ENCODE measurements at regions not wholly inside any gene's neighbourhood (a gene's known extent, or its start where the extent isn't known, plus 50 kb on each side); places are given as distances from the start of the nearest gene placed in this dataset.

GRCh38 chr6:140609956-140610355 lies 1235.5 kb upstream of the CITED2 start:
- Mint-ChIP-seq H3K4me3 (ENCODE audit: unreplicated experiment) (no peak overlapping the region), H3K36me3 (ENCODE audit: low read depth, unreplicated experiment) (no peaks in the 10 kb centered on the region), H3K27me3 (ENCODE audit: low read depth, unreplicated experiment) (no peaks in the 10 kb centered on the region), H3K27ac (ENCODE audit: unreplicated experiment) (peak overlapping the region; percentile 8), H3K4me1 (ENCODE audit: low read depth, unreplicated experiment) (peaks cover 2% of the 10 kb centered on the region), H3K9me3 (ENCODE audit: unreplicated experiment) (no peaks in the 10 kb centered on the region)
- Histone ChIP-seq H3K27me3 (ENCODE audit: insufficient read depth, low read length) (no peaks in the 10 kb centered on the region), H3K36me3 (ENCODE audit: insufficient read depth, low read length) (no peaks in the 10 kb centered on the region), H3K4me3 (ENCODE audit: insufficient read depth, low read depth, low read length) (no peak overlapping the region), H4K20me1 (ENCODE audit: insufficient read depth, low read length) (no peaks in the 10 kb centered on the region), H3K79me2 (ENCODE audit: insufficient read depth, low read length) (no peaks in the 10 kb centered on the region), H3K9ac (ENCODE audit: low read length) (no peak overlapping the region), H2AFZ (ENCODE audit: low read depth, low read length) (peak overlapping the region; percentile 30), H3K27ac (ENCODE audit: low read depth, low read length) (no peak overlapping the region), H3K4me1 (ENCODE audit: insufficient read depth, low read length) (no peaks in the 10 kb centered on the region), H3K9me3 (ENCODE audit: insufficient read depth, low read depth, low read length) (no peaks in the 10 kb centered on the region), H3K4me2 (ENCODE audit: low read length) (no peak overlapping the region)
- DNase-seq (ENCODE audit: low read depth) (no peak), FAIRE-seq (peak; percentile 37)
- TF ChIP-seq EZH2 (IDR thresholded peaks at IDR 0.05; ENCODE audit: insufficient read depth, low read length) (no peak), CTCF (IDR thresholded peaks at IDR 0.05; ENCODE audit: insufficient read depth, low read depth, low read length) (no peak)

GRCh38 chr6:140609321-140609720 lies 1234.9 kb upstream of the CITED2 start:
- no peak for DNase-seq (ENCODE audit: low read depth)

More at GRCh38 chr6:140609321-140609720, 1234.9 kb upstream of the CITED2 start:
- Mint-ChIP-seq H3K27me3 (ENCODE audit: low read depth, unreplicated experiment) (no peaks in the 10 kb centered on the region), H3K4me1 (ENCODE audit: low read depth, unreplicated experiment) (peaks cover 2% of the 10 kb centered on the region), H3K4me3 (ENCODE audit: unreplicated experiment) (no peak overlapping the region), H3K36me3 (ENCODE audit: low read depth, unreplicated experiment) (no peaks in the 10 kb centered on the region), H3K9me3 (ENCODE audit: unreplicated experiment) (no peaks in the 10 kb centered on the region), H3K27ac (ENCODE audit: unreplicated experiment) (no peak overlapping the region)
- no peaks in the 10 kb centered on the region for H3K79me2 ChIP-seq (ENCODE audit: insufficient read depth, low read length)
- no peaks in the 10 kb centered on the region for H3K9me3 ChIP-seq (ENCODE audit: insufficient read depth, low read depth, low read length)
- H3K9ac ChIP-seq (ENCODE audit: low read length): no peak overlapping the region
- no peaks in the 10 kb centered on the region for H3K36me3 ChIP-seq (ENCODE audit: insufficient read depth, low read length)
- no peak overlapping the region for H3K27ac ChIP-seq (ENCODE audit: low read depth, low read length)
- no peak for FAIRE-seq
- TF ChIP-seq EZH2 (IDR thresholded peaks at IDR 0.05; ENCODE audit: insufficient read depth, low read length): no peak
- TF ChIP-seq CTCF (IDR thresholded peaks at IDR 0.05; ENCODE audit: insufficient read depth, low read depth, low read length): no peak
- H3K4me3 ChIP-seq (ENCODE audit: insufficient read depth, low read depth, low read length): no peak overlapping the region
- H4K20me1 ChIP-seq (ENCODE audit: insufficient read depth, low read length): no peaks in the 10 kb centered on the region
- H2AFZ ChIP-seq (ENCODE audit: low read depth, low read length): no peak overlapping the region
- H3K27me3 ChIP-seq (ENCODE audit: insufficient read depth, low read length): no peaks in the 10 kb centered on the region
- H3K4me1 ChIP-seq (ENCODE audit: insufficient read depth, low read length): no peaks in the 10 kb centered on the region
- H3K4me2 ChIP-seq (ENCODE audit: low read length): no peak overlapping the region
